ENCODE measurements at regions not wholly inside any gene's neighbourhood (a gene's known extent, or its start where the extent isn't known, plus 50 kb on each side); places are given as distances from the start of the nearest gene placed in this dataset.

DNA sequence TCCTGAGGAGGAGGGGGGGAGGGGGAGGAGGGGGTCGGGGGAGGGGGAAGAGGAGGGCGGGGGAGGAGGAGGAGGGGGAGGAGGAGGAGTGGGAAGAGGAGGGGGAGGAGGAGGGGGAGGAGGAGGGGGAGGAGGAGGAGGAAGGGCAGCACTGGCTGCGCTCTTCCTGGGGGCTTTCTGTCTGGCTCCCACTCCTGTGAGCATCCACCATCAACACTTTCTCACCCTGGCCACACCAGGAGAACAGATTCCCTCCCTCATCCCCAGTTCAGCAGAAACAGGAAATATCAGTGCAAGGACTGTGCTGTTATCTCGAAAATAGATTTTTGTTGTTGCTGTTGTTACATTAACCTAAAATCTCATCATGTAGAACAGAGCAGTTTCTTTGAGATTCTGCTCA is 530.5 kb downstream of the ACTR3B start:
- TF ChIP-seq EGR1 (IDR thresholded peaks at IDR 0.05) (no peak), NFIC (IDR thresholded peaks at IDR 0.05) (no peak), YY1 (IDR thresholded peaks at IDR 0.05; ENCODE audit: low read depth) (no peak), FOXM1 (IDR thresholded peaks at IDR 0.05; ENCODE audit: borderline replicate concordance, low read depth) (no peak), TEAD4 (IDR thresholded peaks at IDR 0.05) (no peak), TAF1 (IDR thresholded peaks at IDR 0.05; ENCODE audit: low read depth) (no peak), TCF12 (IDR thresholded peaks at IDR 0.05; ENCODE audit: low read depth) (no peak), CEBPB (IDR thresholded peaks at IDR 0.05) (no peak), EP300 (IDR thresholded peaks at IDR 0.05; ENCODE audit: borderline replicate concordance) (no peak), RAD21 (IDR thresholded peaks at IDR 0.05; ENCODE audit: low read depth) (no peak), CREB1 (IDR thresholded peaks at IDR 0.05; ENCODE audit: low read depth) (no peak), ZBTB7A (IDR thresholded peaks at IDR 0.05; ENCODE audit: low read depth) (no peak)
- TF ChIP-seq, protein P1, sequence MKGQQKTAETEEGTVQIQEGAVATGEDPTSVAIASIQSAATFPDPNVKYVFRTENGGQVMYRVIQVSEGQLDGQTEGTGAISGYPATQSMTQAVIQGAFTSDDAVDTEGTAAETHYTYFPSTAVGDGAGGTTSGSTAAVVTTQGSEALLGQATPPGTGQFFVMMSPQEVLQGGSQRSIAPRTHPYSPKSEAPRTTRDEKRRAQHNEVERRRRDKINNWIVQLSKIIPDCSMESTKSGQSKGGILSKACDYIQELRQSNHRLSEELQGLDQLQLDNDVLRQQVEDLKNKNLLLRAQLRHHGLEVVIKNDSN (IDR thresholded peaks at IDR 0.05) = no peak
- TF ChIP-seq, protein P2, sequence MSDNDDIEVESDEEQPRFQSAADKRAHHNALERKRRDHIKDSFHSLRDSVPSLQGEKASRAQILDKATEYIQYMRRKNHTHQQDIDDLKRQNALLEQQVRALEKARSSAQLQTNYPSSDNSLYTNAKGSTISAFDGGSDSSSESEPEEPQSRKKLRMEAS (IDR thresholded peaks at IDR 0.05) = no peak
- TF ChIP-seq, protein P3, sequence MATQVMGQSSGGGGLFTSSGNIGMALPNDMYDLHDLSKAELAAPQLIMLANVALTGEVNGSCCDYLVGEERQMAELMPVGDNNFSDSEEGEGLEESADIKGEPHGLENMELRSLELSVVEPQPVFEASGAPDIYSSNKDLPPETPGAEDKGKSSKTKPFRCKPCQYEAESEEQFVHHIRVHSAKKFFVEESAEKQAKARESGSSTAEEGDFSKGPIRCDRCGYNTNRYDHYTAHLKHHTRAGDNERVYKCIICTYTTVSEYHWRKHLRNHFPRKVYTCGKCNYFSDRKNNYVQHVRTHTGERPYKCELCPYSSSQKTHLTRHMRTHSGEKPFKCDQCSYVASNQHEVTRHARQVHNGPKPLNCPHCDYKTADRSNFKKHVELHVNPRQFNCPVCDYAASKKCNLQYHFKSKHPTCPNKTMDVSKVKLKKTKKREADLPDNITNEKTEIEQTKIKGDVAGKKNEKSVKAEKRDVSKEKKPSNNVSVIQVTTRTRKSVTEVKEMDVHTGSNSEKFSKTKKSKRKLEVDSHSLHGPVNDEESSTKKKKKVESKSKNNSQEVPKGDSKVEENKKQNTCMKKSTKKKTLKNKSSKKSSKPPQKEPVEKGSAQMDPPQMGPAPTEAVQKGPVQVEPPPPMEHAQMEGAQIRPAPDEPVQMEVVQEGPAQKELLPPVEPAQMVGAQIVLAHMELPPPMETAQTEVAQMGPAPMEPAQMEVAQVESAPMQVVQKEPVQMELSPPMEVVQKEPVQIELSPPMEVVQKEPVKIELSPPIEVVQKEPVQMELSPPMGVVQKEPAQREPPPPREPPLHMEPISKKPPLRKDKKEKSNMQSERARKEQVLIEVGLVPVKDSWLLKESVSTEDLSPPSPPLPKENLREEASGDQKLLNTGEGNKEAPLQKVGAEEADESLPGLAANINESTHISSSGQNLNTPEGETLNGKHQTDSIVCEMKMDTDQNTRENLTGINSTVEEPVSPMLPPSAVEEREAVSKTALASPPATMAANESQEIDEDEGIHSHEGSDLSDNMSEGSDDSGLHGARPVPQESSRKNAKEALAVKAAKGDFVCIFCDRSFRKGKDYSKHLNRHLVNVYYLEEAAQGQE (IDR thresholded peaks at IDR 0.05; ENCODE audit: low read depth) = no peak

DNA sequence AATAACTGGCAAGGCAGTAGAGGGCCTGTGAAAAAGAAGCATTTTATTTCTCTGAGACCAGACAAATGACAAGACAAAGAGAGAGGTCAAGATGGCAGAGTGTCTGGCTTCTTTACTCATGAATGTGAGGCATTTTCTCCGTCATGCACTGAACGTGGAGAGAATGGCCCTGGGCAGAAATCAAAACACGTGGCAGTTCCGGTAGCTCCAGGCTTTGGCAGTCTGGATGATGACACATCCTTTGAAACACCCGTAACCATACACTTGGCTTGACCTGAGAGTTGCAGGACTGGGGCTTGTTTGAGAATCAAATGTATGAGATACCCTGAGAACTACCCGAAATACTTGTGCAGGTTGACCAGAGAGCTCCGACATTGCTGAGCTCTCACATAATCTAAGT is 537.6 kb downstream of the ACTR3B start:
- TF ChIP-seq EP300 (IDR thresholded peaks at IDR 0.05; ENCODE audit: borderline replicate concordance) (no peak), ZBTB7A (IDR thresholded peaks at IDR 0.05; ENCODE audit: low read depth) (no peak), FOXM1 (IDR thresholded peaks at IDR 0.05; ENCODE audit: borderline replicate concordance, low read depth) (no peak), RAD21 (IDR thresholded peaks at IDR 0.05; ENCODE audit: low read depth) (no peak), TAF1 (IDR thresholded peaks at IDR 0.05; ENCODE audit: low read depth) (no peak), CEBPB (IDR thresholded peaks at IDR 0.05) (no peak), TEAD4 (IDR thresholded peaks at IDR 0.05) (no peak), TCF12 (IDR thresholded peaks at IDR 0.05; ENCODE audit: low read depth) (no peak), YY1 (IDR thresholded peaks at IDR 0.05; ENCODE audit: low read depth) (no peak)
- TF ChIP-seq, protein P3 (IDR thresholded peaks at IDR 0.05; ENCODE audit: low read depth) = no peak
- TF ChIP-seq, protein P1 (IDR thresholded peaks at IDR 0.05) = no peak
- TF ChIP-seq, protein P2 (IDR thresholded peaks at IDR 0.05) = no peak

DNA sequence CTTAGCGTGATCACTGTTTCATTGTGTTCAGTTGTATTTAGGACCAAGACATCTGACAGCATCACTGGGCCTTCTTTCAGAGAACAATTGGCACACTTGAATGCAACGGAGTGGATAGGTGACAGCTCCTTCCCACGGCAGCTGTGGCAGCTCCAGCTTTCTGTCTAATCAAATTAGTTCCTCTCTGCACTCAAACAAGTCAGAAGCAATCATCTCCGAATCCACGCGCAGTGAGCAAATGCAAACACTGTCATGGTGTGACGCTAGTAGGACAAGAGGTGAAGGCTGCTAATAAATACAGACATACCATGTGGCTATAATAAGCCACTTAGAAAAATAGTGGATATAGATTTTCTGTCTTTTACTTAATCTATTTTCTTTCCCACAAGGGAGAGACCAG is 542.4 kb downstream of the ACTR3B start:
- no peak for TF ChIP-seq RAD21 (IDR thresholded peaks at IDR 0.05; ENCODE audit: low read depth)
- TF ChIP-seq CREB1 (IDR thresholded peaks at IDR 0.05; ENCODE audit: low read depth) = no peak
- no peak for TF ChIP-seq FOXM1 (IDR thresholded peaks at IDR 0.05; ENCODE audit: borderline replicate concordance, low read depth)
- TF ChIP-seq, protein P3 (IDR thresholded peaks at IDR 0.05; ENCODE audit: low read depth) = no peak
- TF ChIP-seq, protein P1 (IDR thresholded peaks at IDR 0.05) = no peak
- no peak for TF ChIP-seq TAF1 (IDR thresholded peaks at IDR 0.05; ENCODE audit: low read depth)
- no peak for TF ChIP-seq TEAD4 (IDR thresholded peaks at IDR 0.05)
- no peak for TF ChIP-seq EP300 (IDR thresholded peaks at IDR 0.05; ENCODE audit: borderline replicate concordance)
- no peak for TF ChIP-seq EGR1 (IDR thresholded peaks at IDR 0.05)
- TF ChIP-seq, protein P2 (IDR thresholded peaks at IDR 0.05) = no peak
- no peak for TF ChIP-seq TCF12 (IDR thresholded peaks at IDR 0.05; ENCODE audit: low read depth)
- TF ChIP-seq NFIC (IDR thresholded peaks at IDR 0.05) = no peak
- no peak for TF ChIP-seq ZBTB7A (IDR thresholded peaks at IDR 0.05; ENCODE audit: low read depth)
- no peak for TF ChIP-seq CEBPB (IDR thresholded peaks at IDR 0.05)
- no peak for TF ChIP-seq YY1 (IDR thresholded peaks at IDR 0.05; ENCODE audit: low read depth)
